GM18499 (cell line): ENCODE measurements at regions not wholly inside any gene's neighbourhood (a gene's known extent, or its start where the extent isn't known, plus 50 kb on each side); places are given as distances from the start of the nearest gene placed in this dataset.
"Not testable (repeated sequence)": the region's sequence is repeated elsewhere in the genome, so short reads cannot be mapped to it uniquely, and the experiment has no call there.

Experiments used
- ATAC-seq: cut with Tn5 transposase; IDR thresholded peaks from one replicate; pipeline ENCODE4 v1.9.1; 2021; ENCODE audit warnings: moderate number of reproducible peaks; ENCODE audit not compliant: insufficient read depth, unreplicated experiment

- ATAC-seq = no peak
Observed at GRCh38 chr7:85292908-85293576, 106.2 kb upstream of the SEMA3D start.

- no peak for ATAC-seq
Observed at GRCh38 chr7:85290269-85290668, 103.4 kb upstream of the SEMA3D start.

GRCh38 chr7:85289279-85289678, 102.4 kb upstream of the SEMA3D start:
- peak; percentile 46 for ATAC-seq

GRCh38 chr7:85287106-85287825, 100.4 kb upstream of the SEMA3D start:
- no peak for ATAC-seq

- ATAC-seq = no peak
Observed at GRCh38 chr7:85286446-85286845, 99.6 kb upstream of the SEMA3D start.

- no peak for ATAC-seq
Observed at GRCh38 chr7:85285527-85285926, 98.7 kb upstream of the SEMA3D start.

- no peak for ATAC-seq
Observed at GRCh38 chr7:85275204-85275603, 88.3 kb upstream of the SEMA3D start.

- ATAC-seq = no peak
Observed at GRCh38 chr7:85274454-85274853, 87.6 kb upstream of the SEMA3D start.

- ATAC-seq = no peak
Observed at GRCh38 chr7:85262891-85263290, 76.0 kb upstream of the SEMA3D start.

GRCh38 chr7:85261336-85261735, 74.5 kb upstream of the SEMA3D start:
- no peak for ATAC-seq

GRCh38 chr7:85249787-85250186, 62.9 kb upstream of the SEMA3D start:
- not testable (repeated sequence) for ATAC-seq

- no peak for ATAC-seq
Observed at GRCh38 chr7:85239109-85239508, 52.3 kb upstream of the SEMA3D start.

GRCh38 chr7:85237721-85238120, 50.9 kb upstream of the SEMA3D start:
- no peak for ATAC-seq
